ENCODE measurements at regions not wholly inside any gene's neighbourhood (a gene's known extent, or its start where the extent isn't known, plus 50 kb on each side); places are given as distances from the start of the nearest gene placed in this dataset.

DNA sequence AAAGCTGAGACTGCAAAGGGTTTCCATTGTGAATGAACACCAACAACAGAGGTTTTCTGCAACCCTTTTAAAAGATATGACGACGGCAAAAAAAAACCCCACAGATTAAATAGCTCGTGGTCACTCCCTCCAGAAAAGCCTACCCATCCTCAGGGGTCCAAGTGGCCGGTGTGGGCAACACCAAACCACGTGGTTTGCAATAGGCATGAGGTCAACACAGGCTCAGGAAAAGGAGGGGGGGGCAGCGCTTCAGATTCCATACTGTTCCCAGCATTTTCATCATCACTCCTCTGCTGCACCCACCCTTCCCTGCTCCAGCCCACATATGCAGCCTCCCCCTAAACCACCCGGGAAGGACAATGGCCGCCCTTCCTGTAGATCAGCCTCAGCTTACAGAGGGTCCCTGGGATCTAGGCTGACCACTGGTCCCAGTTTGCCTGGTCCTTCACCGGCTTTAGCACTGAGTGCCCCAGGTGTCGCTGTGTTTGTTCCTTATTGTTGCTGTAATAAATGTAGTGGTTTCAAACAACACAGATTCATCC is 122.8 kb upstream of the PHACTR3 start:
- no peaks in the 10 kb centered on the region for H3K36me3 ChIP-seq (ENCODE audit: low read length)
- no peak overlapping the region for H3K4me3 ChIP-seq (ENCODE audit: insufficient read depth, low read length, poor library complexity, severe bottlenecking)
- H3K79me2 ChIP-seq (ENCODE audit: insufficient read depth, low read length) = no peaks in the 10 kb centered on the region
- no peaks in the 10 kb centered on the region for H3K27me3 ChIP-seq (ENCODE audit: low read length)
- no peak overlapping the region for H3K4me2 ChIP-seq (ENCODE audit: low read depth, low read length, poor library complexity, severe bottlenecking)
- H4K20me1 ChIP-seq (ENCODE audit: low read depth, low read length) = no peaks in the 10 kb centered on the region
- no peaks in the 10 kb centered on the region for H3K9me2 ChIP-seq (replicated peaks; ENCODE audit: insufficient read depth, low read length)
- TF ChIP-seq, protein P1, sequence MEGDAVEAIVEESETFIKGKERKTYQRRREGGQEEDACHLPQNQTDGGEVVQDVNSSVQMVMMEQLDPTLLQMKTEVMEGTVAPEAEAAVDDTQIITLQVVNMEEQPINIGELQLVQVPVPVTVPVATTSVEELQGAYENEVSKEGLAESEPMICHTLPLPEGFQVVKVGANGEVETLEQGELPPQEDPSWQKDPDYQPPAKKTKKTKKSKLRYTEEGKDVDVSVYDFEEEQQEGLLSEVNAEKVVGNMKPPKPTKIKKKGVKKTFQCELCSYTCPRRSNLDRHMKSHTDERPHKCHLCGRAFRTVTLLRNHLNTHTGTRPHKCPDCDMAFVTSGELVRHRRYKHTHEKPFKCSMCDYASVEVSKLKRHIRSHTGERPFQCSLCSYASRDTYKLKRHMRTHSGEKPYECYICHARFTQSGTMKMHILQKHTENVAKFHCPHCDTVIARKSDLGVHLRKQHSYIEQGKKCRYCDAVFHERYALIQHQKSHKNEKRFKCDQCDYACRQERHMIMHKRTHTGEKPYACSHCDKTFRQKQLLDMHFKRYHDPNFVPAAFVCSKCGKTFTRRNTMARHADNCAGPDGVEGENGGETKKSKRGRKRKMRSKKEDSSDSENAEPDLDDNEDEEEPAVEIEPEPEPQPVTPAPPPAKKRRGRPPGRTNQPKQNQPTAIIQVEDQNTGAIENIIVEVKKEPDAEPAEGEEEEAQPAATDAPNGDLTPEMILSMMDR (IDR thresholded peaks at IDR 0.05; ENCODE audit: insufficient read depth, low read length, poor library complexity, severe bottlenecking) = no peak
- no peak for TF ChIP-seq EZH2phosphoT487 (conservative IDR thresholded peaks at IDR 0.05; ENCODE audit: low read length)
- H2AFZ ChIP-seq (ENCODE audit: low read depth, low read length, severe bottlenecking) = no peak overlapping the region
- H3K27ac ChIP-seq (ENCODE audit: low read depth, low read length) = no peak overlapping the region
- H3F3A ChIP-seq (ENCODE audit: insufficient read depth) = no peaks in the 10 kb centered on the region
- H3K9me3 ChIP-seq (ENCODE audit: insufficient read depth, low read length) = no peaks in the 10 kb centered on the region
- no peak overlapping the region for H3K9ac ChIP-seq (ENCODE audit: low read length)

DNA sequence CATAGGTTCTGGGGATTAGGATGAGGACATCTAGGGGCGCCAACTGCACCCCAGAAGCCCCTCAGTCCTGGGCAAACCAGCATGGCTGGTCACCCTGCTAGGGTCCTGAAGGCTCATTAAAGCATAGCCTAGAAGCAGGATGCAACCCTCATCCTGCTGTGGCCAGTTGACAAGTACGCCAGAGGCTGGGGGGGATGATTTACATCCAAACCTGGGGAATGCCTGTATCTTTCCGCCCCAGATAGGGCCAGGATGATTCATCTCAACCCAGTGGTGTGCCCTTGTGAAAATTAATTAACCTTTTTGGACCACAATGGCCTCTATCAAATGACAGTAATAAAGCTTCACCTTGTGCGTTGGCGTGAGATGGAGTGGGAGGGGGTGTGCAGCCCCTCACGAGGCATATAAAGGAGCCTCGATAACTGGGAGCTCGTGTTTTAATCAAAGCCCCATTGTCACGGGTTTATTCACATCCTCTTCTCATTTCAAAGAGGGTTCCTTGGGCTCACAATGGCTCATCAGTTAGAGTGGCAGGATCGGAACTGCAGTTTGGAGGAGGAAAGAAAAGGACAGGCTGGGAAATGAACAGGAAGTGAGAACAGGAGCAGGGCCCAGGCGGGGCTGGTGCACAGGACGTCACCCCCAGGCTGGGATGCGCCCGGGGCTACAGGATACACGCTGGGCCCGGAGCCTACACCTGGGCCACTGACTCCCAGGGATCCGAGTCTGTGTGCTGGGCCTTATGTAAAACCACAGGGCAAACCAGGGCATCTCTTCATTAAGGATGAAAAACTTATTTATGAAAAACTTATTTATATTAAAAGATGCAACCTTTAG is 121.8 kb upstream of the PHACTR3 start:
- no peaks in the 10 kb centered on the region for H3K79me2 ChIP-seq (ENCODE audit: insufficient read depth, low read length)
- no peak for TF ChIP-seq EZH2phosphoT487 (conservative IDR thresholded peaks at IDR 0.05; ENCODE audit: low read length)
- TF ChIP-seq, protein P1 (IDR thresholded peaks at IDR 0.05; ENCODE audit: insufficient read depth, low read length, poor library complexity, severe bottlenecking) = no peak
- no peak overlapping the region for H3K4me3 ChIP-seq (ENCODE audit: insufficient read depth, low read length, poor library complexity, severe bottlenecking)
- H3K9me2 ChIP-seq (replicated peaks; ENCODE audit: insufficient read depth, low read length) = no peaks in the 10 kb centered on the region
- no peak overlapping the region for H3K27ac ChIP-seq (ENCODE audit: low read depth, low read length)
- no peak overlapping the region for H3K4me2 ChIP-seq (ENCODE audit: low read depth, low read length, poor library complexity, severe bottlenecking)
- H3K9me3 ChIP-seq (ENCODE audit: insufficient read depth, low read length) = no peaks in the 10 kb centered on the region
- no peak overlapping the region for H2AFZ ChIP-seq (ENCODE audit: low read depth, low read length, severe bottlenecking)
- H3K36me3 ChIP-seq (ENCODE audit: low read length) = no peaks in the 10 kb centered on the region
- no peaks in the 10 kb centered on the region for H4K20me1 ChIP-seq (ENCODE audit: low read depth, low read length)
- no peaks in the 10 kb centered on the region for H3F3A ChIP-seq (ENCODE audit: insufficient read depth)
- no peak overlapping the region for H3K9ac ChIP-seq (ENCODE audit: low read length)
- no peaks in the 10 kb centered on the region for H3K27me3 ChIP-seq (ENCODE audit: low read length)

DNA sequence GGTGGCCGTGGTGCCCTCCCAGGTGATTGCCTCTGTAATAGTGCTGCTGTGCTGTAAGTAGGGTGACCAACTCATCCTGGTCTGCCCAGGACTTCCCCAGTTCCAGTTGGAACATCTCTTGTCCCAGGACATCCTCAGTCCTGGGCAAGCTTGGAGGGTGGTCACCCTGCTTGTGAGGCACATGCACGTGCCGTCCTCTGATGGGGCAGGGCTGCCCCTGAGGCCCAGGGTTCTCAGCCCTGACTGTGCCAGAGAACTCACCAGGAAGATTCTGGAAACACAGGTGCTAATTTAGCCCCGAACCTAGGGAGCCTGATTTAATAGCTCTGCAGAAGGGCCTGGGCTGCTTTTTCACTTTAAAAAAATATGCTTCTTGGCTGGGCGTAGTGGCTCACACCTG is 120.9 kb upstream of the PHACTR3 start:
- no peaks in the 10 kb centered on the region for H3K36me3 ChIP-seq (ENCODE audit: low read length)
- H3K79me2 ChIP-seq (ENCODE audit: insufficient read depth, low read length) = no peaks in the 10 kb centered on the region
- H3K9me3 ChIP-seq (ENCODE audit: insufficient read depth, low read length) = no peaks in the 10 kb centered on the region
- H2AFZ ChIP-seq (ENCODE audit: low read depth, low read length, severe bottlenecking) = no peak overlapping the region
- H3K4me2 ChIP-seq (ENCODE audit: low read depth, low read length, poor library complexity, severe bottlenecking) = no peak overlapping the region
- H3F3A ChIP-seq (ENCODE audit: insufficient read depth) = no peaks in the 10 kb centered on the region
- H3K4me3 ChIP-seq (ENCODE audit: insufficient read depth, low read length, poor library complexity, severe bottlenecking) = no peak overlapping the region
- H3K9me2 ChIP-seq (replicated peaks; ENCODE audit: insufficient read depth, low read length) = no peaks in the 10 kb centered on the region
- H3K9ac ChIP-seq (ENCODE audit: low read length) = no peak overlapping the region
- no peaks in the 10 kb centered on the region for H4K20me1 ChIP-seq (ENCODE audit: low read depth, low read length)
- TF ChIP-seq EZH2phosphoT487 (conservative IDR thresholded peaks at IDR 0.05; ENCODE audit: low read length) = no peak
- TF ChIP-seq, protein P1 (IDR thresholded peaks at IDR 0.05; ENCODE audit: insufficient read depth, low read length, poor library complexity, severe bottlenecking) = no peak
- no peaks in the 10 kb centered on the region for H3K27me3 ChIP-seq (ENCODE audit: low read length)
- H3K27ac ChIP-seq (ENCODE audit: low read depth, low read length) = no peak overlapping the region

All from SU-DHL-6 (cell line).